IMR-90 (cell line): ENCODE measurements at regions not wholly inside any gene's neighbourhood (a gene's known extent, or its start where the extent isn't known, plus 50 kb on each side); places are given as distances from the start of the nearest gene placed in this dataset.

Source experiments
- ATAC-seq: fragments of 200-7000 bp; cut with Tn5 transposase; 2 replicates; pipeline ENCODE4 v1.9.1; 2020; ENCODE audit warnings: low read depth, mild to moderate bottlenecking, moderate library complexity
- BruUV-seq: library from RNA; stranded (reverse); fragments of 400-500 nt; replicated peaks from 2 replicates; lab custom pipeline; 2021; lab: Mats Ljungman, UMichigan
- CTCF ChIA-PET: fragments of 300-600 bp; formaldehyde crosslinking; extraction: SDS; loops from one replicate; lab custom pipeline; 2021; ENCODE audit warnings: antibody characterized with exemption; lab: Yijun Ruan, JAX
- POLR2A ChIA-PET: fragments of 300-600 bp; sonication (Branson Sonifier 250); formaldehyde crosslinking; loops from one replicate; lab custom pipeline; 2022; ENCODE audit warnings: antibody characterized with exemption; ENCODE audit not compliant: unreplicated experiment; lab: Charles Lee
- DNase-seq: peaks from one replicate; pipeline ENCODE4 v3.0.0; 2013
- H2AFZ ChIP-seq: replicated peaks from 2 replicates; pipeline ENCODE3; 2013; ENCODE audit warnings: low read length, mild to moderate bottlenecking; ENCODE audit not compliant: poor library complexity
- H2AK5ac ChIP-seq: 2 replicates; pipeline ENCODE4 v1.6.1; 2013; ENCODE audit warnings: low read depth, low read length, inconsistent platforms
- H2AK9ac ChIP-seq: replicated peaks from 2 replicates; pipeline ENCODE3; 2013; ENCODE audit warnings: mild to moderate bottlenecking, low read depth, low read length, moderate library complexity; ENCODE audit not compliant: poor library complexity
- H2BK120ac ChIP-seq: 2 replicates; pipeline ENCODE4 v1.6.1; 2013; ENCODE audit warnings: low read depth, low read length, inconsistent platforms
- H2BK15ac ChIP-seq: 3 replicates; pipeline ENCODE4 v1.6.1; 2013; ENCODE audit warnings: low read depth, low read length, inconsistent platforms
- H2BK20ac ChIP-seq: 2 replicates; pipeline ENCODE4 v1.6.1; 2013; ENCODE audit warnings: low read depth, mild to moderate bottlenecking, inconsistent platforms, low read length, moderate library complexity
- H2BK5ac ChIP-seq: 2 replicates; pipeline ENCODE4 v1.6.1; 2013; ENCODE audit warnings: mild to moderate bottlenecking, low read depth, low read length, inconsistent platforms; ENCODE audit not compliant: poor library complexity, severe bottlenecking
- H3K14ac ChIP-seq: replicated peaks from 2 replicates; pipeline ENCODE4 v1.6.1; 2013; ENCODE audit warnings: low read depth, low read length, inconsistent platforms
- H3K18ac ChIP-seq: 2 replicates; pipeline ENCODE4 v1.6.1; 2013; ENCODE audit warnings: low read depth, low read length, control low read depth
- H3K23ac ChIP-seq: 2 replicates; pipeline ENCODE4 v1.6.1; 2013; ENCODE audit warnings: low read depth, low read length, inconsistent platforms
- H3K27ac ChIP-seq: 2 replicates; pipeline ENCODE4 v1.5.1; 2013; ENCODE audit warnings: mild to moderate bottlenecking, control low read depth, low read length; ENCODE audit not compliant: insufficient read depth
- H3K27me3 ChIP-seq: 2 replicates; pipeline ENCODE4 v1.6.1; 2013; ENCODE audit warnings: low read length; ENCODE audit not compliant: control insufficient read depth, insufficient read depth
- H3K36me3 ChIP-seq: 2 replicates; pipeline ENCODE4 v1.6.1; 2013; ENCODE audit warnings: low read length, mixed read lengths; ENCODE audit not compliant: control insufficient read depth, insufficient read depth
- H3K4ac ChIP-seq: 2 replicates; pipeline ENCODE4 v1.6.1; 2013; ENCODE audit warnings: low read depth, low read length, inconsistent platforms
- H3K4me1 ChIP-seq: 2 replicates; pipeline ENCODE4 v1.6.1; 2013; ENCODE audit warnings: low read length, mixed read lengths; ENCODE audit not compliant: control insufficient read depth, insufficient read depth
- H3K4me2 ChIP-seq: 2 replicates; pipeline ENCODE4 v1.6.1; 2013; ENCODE audit warnings: low read depth, mild to moderate bottlenecking, control low read depth, low read length, moderate library complexity
- H3K4me3 ChIP-seq: 2 replicates; pipeline ENCODE4 v1.5.1; 2013; ENCODE audit warnings: low read depth, mild to moderate bottlenecking, control low read depth, low read length, moderate library complexity; ENCODE audit not compliant: insufficient read depth
- H3K56ac ChIP-seq: 2 replicates; pipeline ENCODE4 v1.6.1; 2013; ENCODE audit warnings: low read length, inconsistent platforms; ENCODE audit not compliant: insufficient read depth; ENCODE audit errors: extremely low read depth
- H3K79me1 ChIP-seq, 2 experiments: 2 replicates each; pipeline ENCODE4 v1.6.1; 2013; ENCODE audit warnings: low read length in 2 of 2, inconsistent platforms in 1 of 2, low read depth in 1 of 2
- H3K9ac ChIP-seq: 2 replicates; pipeline ENCODE4 v1.6.1; 2013; ENCODE audit warnings: low read depth, low read length, control low read depth
- H3K9me1 ChIP-seq: 2 replicates; pipeline ENCODE4 v1.6.1; 2013; ENCODE audit warnings: low read length, inconsistent platforms; ENCODE audit not compliant: insufficient read depth
- H3K9me3 ChIP-seq: 2 replicates; pipeline ENCODE4 v1.6.1; 2013; ENCODE audit warnings: low read length; ENCODE audit not compliant: control insufficient read depth, insufficient read depth
- H4K20me1 ChIP-seq: 2 replicates; pipeline ENCODE4 v1.6.1; 2013; ENCODE audit warnings: low read length, inconsistent platforms; ENCODE audit not compliant: insufficient read depth
- H4K5ac ChIP-seq: 2 replicates; pipeline ENCODE4 v1.6.1; 2013; ENCODE audit warnings: mild to moderate bottlenecking, low read depth, low read length, control low read depth
- H4K8ac ChIP-seq, 2 experiments: 2 replicates each; pipeline ENCODE4 v1.6.1; 2013; ENCODE audit warnings: low read depth in 2 of 2, low read length in 2 of 2, control low read depth in 1 of 2, inconsistent platforms in 1 of 2
- H4K91ac ChIP-seq: 2 replicates; pipeline ENCODE4 v1.6.1; 2013; ENCODE audit warnings: low read depth, low read length, inconsistent platforms; ENCODE audit not compliant: insufficient read depth
- ELK1 ChIP-seq: fragments of 150-350 bp; IDR thresholded peaks from 2 replicates; pipeline ENCODE4 v1.6.1; 2016; ENCODE audit warnings: low read depth, mild to moderate bottlenecking, low read length, moderate library complexity, borderline replicate concordance
- MAFK ChIP-seq: IDR thresholded peaks from 2 replicates; pipeline ENCODE4 v1.6.1; 2012; ENCODE audit warnings: low read depth, low read length, improper control_type of control experiment
- POLR2A ChIP-seq: IDR thresholded peaks from 2 replicates; pipeline ENCODE4 v1.6.1; 2012; ENCODE audit warnings: mild to moderate bottlenecking, low read depth, low read length
- RFX5 ChIP-seq: IDR thresholded peaks from 2 replicates; pipeline ENCODE4 v1.8.0; 2012; ENCODE audit warnings: low read depth, mild to moderate bottlenecking, low read length, moderate library complexity
- WGBS, 2 experiments: methylation state at CpG; one replicate each; pipeline versions ENCODE4 v1.1.5 to v1.1.7; 2013; ENCODE audit warnings: missing lambda C conversion rate in 2 of 2; ENCODE audit not compliant: insufficient read length in 1 of 2; ENCODE audit errors: extremely low coverage in 2 of 2; 5-methylcytosine and 5-hydroxymethylcytosine counted together
- dilution Hi-C: fragments of 300-500 bp; cut with HindIII; formaldehyde crosslinking; loops from one replicate; pipeline ENCODE4 v1.14.3; 2018; ENCODE audit warnings: low sequenced_read_pairs; ENCODE audit not compliant: unreplicated experiment
- in situ Hi-C: fragments of 300-500 bp; cut with MboI; formaldehyde crosslinking; loops from 3 replicates; pipeline ENCODE4 v1.14.3; 2019; ENCODE audit warnings: low sequenced_read_pairs, inconsistent platforms, mixed read lengths
- intact Hi-C: fragments of 100-400 bp; cut with micrococcal nuclease; formaldehyde crosslinking; loops from 2 replicates; pipeline ENCODE4 v1.10.0; 2022
- TF ChIP-seq, protein P1 (sequence below): fragments of 150-350 bp; IDR thresholded peaks from 2 replicates; pipeline ENCODE4 v1.6.1; 2017; ENCODE audit warnings: mild to moderate bottlenecking, antibody characterized with exemption, low read length, low read depth

GRCh38 chr2:142718576-142719155 is 158.8 kb upstream of the KYNU start:
- peaks cover 2% of the 10 kb centered on the region; the same call in 1 of the 2 replicates for H3K9me1 ChIP-seq
- no peak overlapping the region for H3K27ac ChIP-seq
- no peak overlapping the region for H4K91ac ChIP-seq
- H2BK5ac ChIP-seq, result no peak overlapping the region
- no peaks in the 10 kb centered on the region for H3K79me1 ChIP-seq
- in situ Hi-C loops, result no loop called here
- H2AFZ ChIP-seq, result no peak overlapping the region
- dilution Hi-C loops, result no loop called here
- no peak overlapping the region for H3K4me3 ChIP-seq
- H3K18ac ChIP-seq, result peak overlapping the region; percentile 45; the same call in 1 of the 2 replicates
- no peaks in the 10 kb centered on the region for H3K9me3 ChIP-seq
- no peak overlapping the region for H4K5ac ChIP-seq
- H3K4me1 ChIP-seq, result peaks cover 10% of the 10 kb centered on the region
- 92% methylated on average over 2 of the region's 7 CpGs; no CpG with 5 or more reads in 1 of the 2 experiments for WGBS, 2 experiments
- no peaks in the 10 kb centered on the region for H3K36me3 ChIP-seq
- no peak overlapping the region for H3K56ac ChIP-seq
- no peak overlapping the region for H2BK120ac ChIP-seq
- H4K8ac ChIP-seq, result no peak overlapping the region
- H2BK20ac ChIP-seq, result no peak overlapping the region
- TF ChIP-seq ELK1 (no peak), POLR2A (no peak), MAFK (no peak), RFX5 (no peak)
- TF ChIP-seq, protein P1, sequence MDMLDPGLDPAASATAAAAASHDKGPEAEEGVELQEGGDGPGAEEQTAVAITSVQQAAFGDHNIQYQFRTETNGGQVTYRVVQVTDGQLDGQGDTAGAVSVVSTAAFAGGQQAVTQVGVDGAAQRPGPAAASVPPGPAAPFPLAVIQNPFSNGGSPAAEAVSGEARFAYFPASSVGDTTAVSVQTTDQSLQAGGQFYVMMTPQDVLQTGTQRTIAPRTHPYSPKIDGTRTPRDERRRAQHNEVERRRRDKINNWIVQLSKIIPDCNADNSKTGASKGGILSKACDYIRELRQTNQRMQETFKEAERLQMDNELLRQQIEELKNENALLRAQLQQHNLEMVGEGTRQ, result no peak
- H3K4ac ChIP-seq, result no peak overlapping the region
- H3K23ac ChIP-seq, result no peak overlapping the region
- H4K20me1 ChIP-seq, result no peaks in the 10 kb centered on the region
- H3K4me2 ChIP-seq, result no peak overlapping the region
- no peak overlapping the region for H2BK15ac ChIP-seq
- no peak for DNase-seq
- ChIA-PET CTCF (interaction anchor here (1.0 kb wide), 1 partner anchor 316 kb away, joined by 3 read pairs; no protein-coding TSS in a partner anchor), POLR2A (interaction anchor here (0.6 kb wide), 1 partner anchor 16 kb away, joined by 3 read pairs; no protein-coding TSS in a partner anchor)
- no peak overlapping the region for H2AK9ac ChIP-seq
- no peak overlapping the region for H2AK5ac ChIP-seq
- no peak overlapping the region for H3K9ac ChIP-seq
- no peak overlapping the region for H3K14ac ChIP-seq
- no TSS peak for BruUV-seq
- intact Hi-C loops, result no loop called here
- H3K27me3 ChIP-seq, result no peaks in the 10 kb centered on the region
- no peak for ATAC-seq
